B cell (primary cell): ENCODE measurements at regions not wholly inside any gene's neighbourhood (a gene's known extent, or its start where the extent isn't known, plus 50 kb on each side); places are given as distances from the start of the nearest gene placed in this dataset.

ENCODE experiments used
- ATAC-seq: fragments of 200-7000 bp; cut with Tn5 transposase; one replicate; pipeline ENCODE4 v1.10.0; 2021; ENCODE audit warnings: low read depth, mild to moderate bottlenecking, moderate number of reproducible peaks, moderate library complexity
- CTCF ChIA-PET: fragments of 350-600 bp; sonication (Branson Sonifier 250); formaldehyde crosslinking; loops from one replicate; lab custom pipeline; 2021; ENCODE audit warnings: antibody characterized with exemption, inconsistent platforms; lab: Charles Lee
- POLR2A ChIA-PET: fragments of 350-600 bp; sonication (Branson Sonifier 250); formaldehyde crosslinking; loops from one replicate; lab custom pipeline; 2021; ENCODE audit warnings: antibody characterized with exemption; lab: Charles Lee
- DNase-seq: peaks from one replicate; pipeline ENCODE4 v3.0.0; 2013
- H2AFZ ChIP-seq: 2 replicates; pipeline ENCODE4 v1.6.1; 2012; ENCODE audit warnings: mild to moderate bottlenecking, low read depth, low read length; ENCODE audit not compliant: insufficient read depth, poor library complexity, severe bottlenecking
- H3K27ac ChIP-seq, 2 donors: 1 replicate in 1 of 2; 2 replicates in 1 of 2; pipeline ENCODE4 v1.5.1; 2012 to 2013; ENCODE audit warnings: low read length in 2 of 2, mild to moderate bottlenecking in 2 of 2, moderate library complexity in 1 of 2
- H3K27me3 ChIP-seq, 4 experiments: fragments of 200-600 bp in 1 of 4; sonication (generic) in 1 of 4; replicated peaks in 1 of 4; 1 replicate in 2 of 4; 2 replicates in 2 of 4; pipeline versions ENCODE4 v1.6.1 to v1.7.0; 2013 to 2016; ENCODE audit warnings: low read length in 3 of 4, mild to moderate bottlenecking in 2 of 4, mixed read lengths in 1 of 4, moderate library complexity in 1 of 4; ENCODE audit not compliant: insufficient read depth in 4 of 4, control insufficient read depth in 3 of 4; ENCODE audit errors: control extremely low read depth in 1 of 4
- H3K36me3 ChIP-seq, 2 experiments: replicated peaks in 1 of 2; 1 replicate in 1 of 2; 2 replicates in 1 of 2; pipeline versions ENCODE4 v1.6.1 to v1.7.1; 2013; ENCODE audit warnings: low read length in 1 of 2; ENCODE audit not compliant: insufficient read depth in 2 of 2, control insufficient read depth in 1 of 2; ENCODE audit errors: control extremely low read depth in 1 of 2, extremely low read depth in 1 of 2
- H3K4me1 ChIP-seq, 2 donors: fragments of 200-600 bp in 1 of 2; sonication (generic) in 1 of 2; 1 replicate in 1 of 2; 2 replicates in 1 of 2; pipeline versions ENCODE4 v1.5.1 to v1.6.1; 2013 to 2017; ENCODE audit warnings: low read length in 2 of 2; ENCODE audit not compliant: control insufficient read depth in 2 of 2, insufficient read depth in 2 of 2
- H3K4me2 ChIP-seq: replicated peaks from 2 replicates; pipeline ENCODE3; 2012; ENCODE audit warnings: mild to moderate bottlenecking, low read depth, low read length; ENCODE audit not compliant: poor library complexity, severe bottlenecking
- H3K4me3 ChIP-seq, 5 experiments: fragments of 200-600 bp in 1 of 5; sonication (generic) in 1 of 5; 1 replicate in 3 of 5; 2 replicates in 2 of 5; pipeline versions ENCODE4 v1.5.1 to v1.7.0; 2011 to 2016; ENCODE audit warnings: low read length in 4 of 5, mild to moderate bottlenecking in 4 of 5, low read depth in 2 of 5, control low read depth in 1 of 5, moderate library complexity in 1 of 5; ENCODE audit not compliant: insufficient read depth in 1 of 5; ENCODE audit errors: control extremely low read depth in 1 of 5, extremely low read depth in 1 of 5
- H3K79me2 ChIP-seq: fragments of 200-600 bp; sonication (generic); one replicate; pipeline ENCODE4 v1.6.0; 2016; ENCODE audit warnings: low read length; ENCODE audit not compliant: control insufficient read depth, insufficient read depth
- H3K9ac ChIP-seq: fragments of 200-600 bp; sonication (generic); 2 replicates; pipeline ENCODE4 v1.6.1; 2017; ENCODE audit warnings: mild to moderate bottlenecking, low read length, moderate library complexity
- H3K9me3 ChIP-seq, 3 donors: one replicate each; pipeline versions ENCODE4 v1.6.1 to v1.7.1; 2013; ENCODE audit warnings: low read length in 2 of 3; ENCODE audit not compliant: control insufficient read depth in 2 of 3, insufficient read depth in 1 of 3; ENCODE audit errors: control extremely low read depth in 1 of 3
- H4K20me1 ChIP-seq: 2 replicates; pipeline ENCODE4 v1.6.0; 2012; ENCODE audit warnings: mild to moderate bottlenecking, low read length; ENCODE audit not compliant: insufficient read depth, control insufficient read depth, poor library complexity, severe bottlenecking
- H3K27ac Mint-ChIP-seq: one replicate; pipeline ENCODE4 v1.8.0; 2021; ENCODE audit warnings: mixed read lengths
- H3K27me3 Mint-ChIP-seq: one replicate; pipeline ENCODE4 v1.8.0; 2021; ENCODE audit warnings: mixed read lengths
- H3K4me1 Mint-ChIP-seq: one replicate; pipeline ENCODE4 v1.8.0; 2021; ENCODE audit warnings: mixed read lengths
- H3K4me3 Mint-ChIP-seq: one replicate; pipeline ENCODE4 v1.8.0; 2021; ENCODE audit warnings: mixed read lengths
- H3K9me3 Mint-ChIP-seq: one replicate; pipeline ENCODE4 v1.8.0; 2022; ENCODE audit warnings: mixed read lengths; ENCODE audit not compliant: insufficient read depth
- CTCF ChIP-seq: fragments of 200-600 bp; IDR thresholded peaks from one replicate; pipeline ENCODE4 v1.8.0; 2022; ENCODE audit warnings: antibody characterized with exemption, mild to moderate bottlenecking
- EZH2 ChIP-seq: IDR thresholded peaks from 2 replicates; pipeline ENCODE4 v1.6.1; 2012; ENCODE audit warnings: borderline replicate concordance, low read depth, mild to moderate bottlenecking, moderate library complexity, low read length; ENCODE audit not compliant: insufficient read depth, poor library complexity, severe bottlenecking
- WGBS: methylation state at CpG from one replicate; pipeline ENCODE4 v1.1.5; 2013; ENCODE audit warnings: missing lambda C conversion rate; ENCODE audit not compliant: insufficient coverage; 5-methylcytosine and 5-hydroxymethylcytosine counted together
- intact Hi-C: fragments of 100-400 bp; cut with micrococcal nuclease; formaldehyde crosslinking; loops from one replicate; pipeline ENCODE4 v1.10.0; 2022

DNA sequence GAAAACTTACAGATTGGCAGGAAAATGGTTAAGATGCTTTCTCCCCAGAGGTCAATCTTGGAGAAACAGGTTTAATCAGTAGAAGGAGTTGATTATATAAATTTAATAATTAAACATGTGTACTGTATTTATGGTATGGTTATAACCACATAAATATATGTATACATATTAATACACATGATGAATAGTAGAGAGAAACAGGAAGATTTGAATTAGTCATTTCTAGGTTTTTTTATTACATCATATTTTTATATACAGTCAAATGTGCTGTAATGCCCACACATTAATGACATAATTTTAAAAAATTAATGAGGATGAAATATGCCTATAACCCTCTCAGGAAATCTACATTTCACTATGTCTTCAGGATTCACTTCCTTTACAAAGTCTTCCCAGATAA is 229.7 kb downstream of the IKZF2 start:
- DNase-seq: no peak
- H3K4me1 Mint-ChIP-seq: no peaks in the 10 kb centered on the region
- no peaks in the 10 kb centered on the region for H3K27me3 Mint-ChIP-seq
- H3K9me3 Mint-ChIP-seq: no peaks in the 10 kb centered on the region
- no peak overlapping the region for H3K27ac Mint-ChIP-seq
- no peak overlapping the region for H3K4me3 Mint-ChIP-seq
- intact Hi-C loops: no loop called here
- Histone ChIP-seq H3K4me1 (no peaks in the 10 kb centered on the region), H3K4me2 (no peak overlapping the region), H2AFZ (no peak overlapping the region), H3K36me3 (no peaks in the 10 kb centered on the region), H3K4me3 (no peak overlapping the region), H3K9ac (no peak overlapping the region), H3K9me3 (peaks cover 0 to 3% (median 0%) of the 10 kb centered on the region in 3 donors), H3K79me2 (no peaks in the 10 kb centered on the region), H4K20me1 (no peaks in the 10 kb centered on the region), H3K27me3 (no peaks in the 10 kb centered on the region), H3K27ac (no peak overlapping the region)
- TF ChIP-seq EZH2 (no peak), CTCF (no peak)
- ATAC-seq: no peak
- ChIA-PET CTCF (no interaction called here), POLR2A (no interaction called here)

GRCh38 chr2:212921061-212921460 is 230.4 kb downstream of the IKZF2 start:
- CTCF ChIA-PET: interaction anchor here (1.1 kb wide), 1 partner anchor 10 kb away, joined by 3 read pairs; no protein-coding TSS in a partner anchor

More at GRCh38 chr2:212921061-212921460, 230.4 kb downstream of the IKZF2 start:
- no peaks in the 10 kb centered on the region for H4K20me1 ChIP-seq
- Mint-ChIP-seq H3K4me1 (no peaks in the 10 kb centered on the region), H3K27ac (no peak overlapping the region), H3K9me3 (no peaks in the 10 kb centered on the region), H3K4me3 (no peak overlapping the region), H3K27me3 (peaks cover 3% of the 10 kb centered on the region)
- DNase-seq (no peak), ATAC-seq (no peak)
- no peak overlapping the region for H3K4me2 ChIP-seq
- TF ChIP-seq CTCF (no peak), EZH2 (no peak)
- no peaks in the 10 kb centered on the region for H3K79me2 ChIP-seq
- H3K4me1 ChIP-seq: no peaks in the 10 kb centered on the region
- peaks cover 0 to 3% (median 0%) of the 10 kb centered on the region in 3 donors for H3K9me3 ChIP-seq
- H3K4me3 ChIP-seq: no peak overlapping the region
- H3K27ac ChIP-seq: no peak overlapping the region
- H3K27me3 ChIP-seq: no peaks in the 10 kb centered on the region
- H3K9ac ChIP-seq: no peak overlapping the region
- POLR2A ChIA-PET: no interaction called here
- H3K36me3 ChIP-seq: no peaks in the 10 kb centered on the region
- H2AFZ ChIP-seq: no peak overlapping the region
- intact Hi-C loops: no loop called here
- WGBS: 80% methylated on average over 1 of the region's 3 CpGs
